AG09309 (cell line): ENCODE measurements at regions not wholly inside any gene's neighbourhood (a gene's known extent, or its start where the extent isn't known, plus 50 kb on each side); places are given as distances from the start of the nearest gene placed in this dataset.

Source experiments
- DNase-seq: peaks from one replicate; pipeline ENCODE4 v3.0.0-alpha.2; 2010; ENCODE audit warnings: low read depth
- H3K4me3 ChIP-seq: 2 replicates; pipeline ENCODE4 v1.5.1; 2011; ENCODE audit warnings: mild to moderate bottlenecking, low read depth, low read length, moderate library complexity; ENCODE audit not compliant: control insufficient read depth
- CTCF ChIP-seq: IDR thresholded peaks from 2 replicates; pipeline ENCODE4 v1.5.1; 2011; ENCODE audit warnings: mild to moderate bottlenecking, low read depth, low read length, inconsistent platforms; ENCODE audit not compliant: insufficient read depth, control insufficient read depth; ENCODE audit errors: missing control alignments

GRCh38 chr10:129373718-129374117, 93.3 kb upstream of the MGMT start:
- H3K4me3 ChIP-seq, result no peak overlapping the region
- no peak for TF ChIP-seq CTCF
- no peak for DNase-seq

GRCh38 chr10:129375171-129375570, 91.9 kb upstream of the MGMT start:
- DNase-seq, result no peak
- no peak for TF ChIP-seq CTCF

GRCh38 chr10:129375912-129376311, 91.1 kb upstream of the MGMT start:
- no peak for DNase-seq
- no peak overlapping the region for H3K4me3 ChIP-seq
- TF ChIP-seq CTCF, result no peak

More at GRCh38 chr10:129375171-129375570, 91.9 kb upstream of the MGMT start:
- H3K4me3 ChIP-seq, result no peak overlapping the region

- no peak overlapping the region for H3K4me3 ChIP-seq
- no peak for TF ChIP-seq CTCF
- DNase-seq, result no peak
Observed at GRCh38 chr10:129380279-129380678, 86.8 kb upstream of the MGMT start.

- no peak for TF ChIP-seq CTCF
- DNase-seq, result no peak
- no peak overlapping the region for H3K4me3 ChIP-seq
Observed at GRCh38 chr10:129381741-129382140, 85.3 kb upstream of the MGMT start.

GRCh38 chr10:129382401-129382800, 84.6 kb upstream of the MGMT start:
- no peak for TF ChIP-seq CTCF
- no peak for DNase-seq
- no peak overlapping the region for H3K4me3 ChIP-seq

GRCh38 chr10:129383651-129384050, 83.4 kb upstream of the MGMT start:
- no peak overlapping the region for H3K4me3 ChIP-seq
- TF ChIP-seq CTCF, result no peak
- DNase-seq, result no peak
